ENCODE measurements at regions not wholly inside any gene's neighbourhood (a gene's known extent, or its start where the extent isn't known, plus 50 kb on each side); places are given as distances from the start of the nearest gene placed in this dataset.

DNA sequence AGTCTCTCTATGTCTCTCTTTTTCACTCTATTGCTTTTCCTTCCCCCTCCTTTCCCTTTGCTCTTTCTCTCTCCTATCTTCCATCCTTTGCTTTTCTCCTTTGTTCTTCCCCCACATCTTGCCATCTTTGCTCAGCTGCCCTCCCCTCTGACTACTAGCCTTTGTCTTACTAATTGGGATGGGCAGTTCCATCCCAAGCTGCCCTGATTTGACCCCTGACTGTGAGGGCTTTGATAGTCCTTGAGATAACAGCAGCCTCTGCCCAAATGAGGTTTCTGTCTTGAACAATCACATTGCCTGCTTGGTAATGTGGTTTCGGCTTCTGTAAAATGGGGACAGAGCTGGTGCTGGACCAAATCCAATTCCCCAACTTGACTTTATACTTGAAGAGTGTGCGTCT, 327.7 kb downstream of the DHX35 start:
- Histone ChIP-seq H3K14ac (ENCODE audit: low read length) (no peak overlapping the region), H3K4ac (ENCODE audit: low read length) (no peak overlapping the region), H2BK120ac (ENCODE audit: low read depth, low read length) (no peak overlapping the region), H3K36me3 (replicated peaks in 1 of 2; ENCODE audit: control insufficient read depth in 2 of 2, insufficient read depth in 2 of 2, low read length in 2 of 2) (no peaks in the 10 kb centered on the region), H3K27ac (replicated peaks; ENCODE audit: low read length) (no peak overlapping the region), H2AFZ (ENCODE audit: low read length) (no peak overlapping the region), H3K23ac (ENCODE audit: low read depth, low read length, poor library complexity) (no peak overlapping the region), H3K18ac (ENCODE audit: low read length) (no peak overlapping the region), H3K9me3 (replicated peaks in 1 of 2; ENCODE audit: control insufficient read depth in 2 of 2, insufficient read depth in 1 of 2, low read depth in 1 of 2, low read length in 2 of 2) (no peaks in the 10 kb centered on the region), H4K91ac (ENCODE audit: low read depth, low read length, poor library complexity) (no peak overlapping the region), H3K27me3 (ENCODE audit: control insufficient read depth in 3 of 3, insufficient read depth in 3 of 3, low read depth in 1 of 3, low read length in 3 of 3) (no peaks in the 10 kb centered on the region), H4K8ac (ENCODE audit: low read depth, low read length) (no peak overlapping the region), H2BK12ac (ENCODE audit: low read length) (no peak overlapping the region), H2AK5ac (ENCODE audit: low read depth, low read length) (no peak overlapping the region), H3K9ac (ENCODE audit: low read depth, low read length, poor library complexity) (no peak overlapping the region), H2BK5ac (ENCODE audit: low read length) (no peak overlapping the region), H3K79me1 (ENCODE audit: low read depth, low read length) (no peaks in the 10 kb centered on the region), H3K4me2 (ENCODE audit: insufficient read depth, low read length, poor library complexity, severe bottlenecking) (no peak overlapping the region), H2BK15ac (ENCODE audit: low read length) (no peak overlapping the region), H3K4me3 (ENCODE audit: low read length in 2 of 2) (no peak overlapping the region), H3K4me1 (ENCODE audit: control insufficient read depth in 2 of 2, insufficient read depth in 1 of 2, low read depth in 1 of 2, low read length in 2 of 2) (peaks cover 0 to 2% of the 10 kb centered on the region in 2 donors)
- no CpG with 5 or more reads among the region's 2 CpGs for WGBS, 2 donors (ENCODE audit: extremely low coverage in 2 of 2, insufficient read length in 2 of 2, insufficient replicate concordance in 1 of 2)
- no peak for DNase-seq (ENCODE audit: low spot score)

DNA sequence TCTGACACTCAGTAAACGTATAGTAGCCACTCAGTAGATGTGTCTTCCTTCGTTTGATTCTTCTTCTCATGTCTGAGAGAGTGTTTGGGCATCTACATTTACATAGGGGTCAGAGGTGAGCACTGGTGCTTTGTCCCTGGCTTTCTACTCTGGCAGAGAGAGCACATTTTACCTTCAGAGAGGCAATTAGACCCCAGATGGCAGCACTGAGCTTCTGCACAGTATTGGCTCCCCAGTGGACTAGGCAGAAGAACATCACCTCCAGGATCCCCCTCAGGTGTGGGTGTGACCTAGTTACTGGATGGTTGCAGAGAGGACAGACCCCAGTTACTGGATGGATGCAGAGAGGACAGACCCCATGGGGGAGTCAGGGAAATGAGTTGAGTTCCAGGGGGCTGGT, 327.2 kb downstream of the DHX35 start:
- no peaks in the 10 kb centered on the region for H3K27me3 ChIP-seq (ENCODE audit: control insufficient read depth in 3 of 3, insufficient read depth in 3 of 3, low read depth in 1 of 3, low read length in 3 of 3)
- no peak overlapping the region for H2BK15ac ChIP-seq (ENCODE audit: low read length)
- no peaks in the 10 kb centered on the region for H3K36me3 ChIP-seq (replicated peaks in 1 of 2; ENCODE audit: control insufficient read depth in 2 of 2, insufficient read depth in 2 of 2, low read length in 2 of 2)
- H3K9ac ChIP-seq (ENCODE audit: low read depth, low read length, poor library complexity) = no peak overlapping the region
- H3K9me3 ChIP-seq (replicated peaks in 1 of 2; ENCODE audit: control insufficient read depth in 2 of 2, insufficient read depth in 1 of 2, low read depth in 1 of 2, low read length in 2 of 2) = no peaks in the 10 kb centered on the region
- H2AK5ac ChIP-seq (ENCODE audit: low read depth, low read length) = no peak overlapping the region
- H3K4me3 ChIP-seq (ENCODE audit: low read length in 2 of 2) = no peak overlapping the region
- no peak overlapping the region for H2BK12ac ChIP-seq (ENCODE audit: low read length)
- H3K18ac ChIP-seq (ENCODE audit: low read length) = no peak overlapping the region
- H4K91ac ChIP-seq (ENCODE audit: low read depth, low read length, poor library complexity) = no peak overlapping the region
- WGBS, 2 donors (ENCODE audit: extremely low coverage in 2 of 2, insufficient read length in 2 of 2, insufficient replicate concordance in 1 of 2) = no CpG with 5 or more reads among the region's 2 CpGs
- no peak overlapping the region for H3K23ac ChIP-seq (ENCODE audit: low read depth, low read length, poor library complexity)
- no peaks in the 10 kb centered on the region for H3K79me1 ChIP-seq (ENCODE audit: low read depth, low read length)
- H2BK120ac ChIP-seq (ENCODE audit: low read depth, low read length) = no peak overlapping the region
- H3K27ac ChIP-seq (replicated peaks; ENCODE audit: low read length) = no peak overlapping the region
- no peak overlapping the region for H2AFZ ChIP-seq (ENCODE audit: low read length)
- no peak overlapping the region for H3K14ac ChIP-seq (ENCODE audit: low read length)
- no peak for DNase-seq (ENCODE audit: low spot score)
- no peak overlapping the region for H3K4me2 ChIP-seq (ENCODE audit: insufficient read depth, low read length, poor library complexity, severe bottlenecking)
- H4K8ac ChIP-seq (ENCODE audit: low read depth, low read length) = no peak overlapping the region
- H3K4me1 ChIP-seq (ENCODE audit: control insufficient read depth in 2 of 2, insufficient read depth in 1 of 2, low read depth in 1 of 2, low read length in 2 of 2) = peaks cover 0 to 2% of the 10 kb centered on the region in 2 donors
- H2BK5ac ChIP-seq (ENCODE audit: low read length) = no peak overlapping the region
- H3K4ac ChIP-seq (ENCODE audit: low read length) = no peak overlapping the region

DNA sequence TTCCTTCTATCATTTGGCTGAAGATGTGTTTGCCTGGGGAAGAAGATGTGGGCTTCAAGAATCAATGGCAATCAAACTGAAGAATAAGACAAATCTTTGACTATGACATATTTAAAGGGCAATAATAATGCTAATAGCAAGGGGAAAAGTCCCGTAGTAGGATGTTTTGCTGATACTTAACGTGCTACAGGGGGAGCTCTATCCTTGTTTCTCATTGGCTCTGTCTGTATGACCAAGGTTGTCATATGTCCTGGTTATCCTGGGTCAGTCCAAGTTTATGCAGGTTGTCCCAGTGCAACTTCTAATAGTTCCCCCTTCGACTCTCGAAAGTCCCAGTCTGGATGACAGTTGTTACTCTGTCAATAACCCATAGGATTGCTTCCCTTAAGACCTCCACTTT, 321.3 kb downstream of the DHX35 start:
- no CpG with 5 or more reads among the region's 4 CpGs for WGBS, 2 donors (ENCODE audit: extremely low coverage in 2 of 2, insufficient read length in 2 of 2, insufficient replicate concordance in 1 of 2)
- Histone ChIP-seq H3K4me2 (ENCODE audit: insufficient read depth, low read length, poor library complexity, severe bottlenecking) (no peak overlapping the region), H2AK5ac (ENCODE audit: low read depth, low read length) (no peak overlapping the region)

DNA sequence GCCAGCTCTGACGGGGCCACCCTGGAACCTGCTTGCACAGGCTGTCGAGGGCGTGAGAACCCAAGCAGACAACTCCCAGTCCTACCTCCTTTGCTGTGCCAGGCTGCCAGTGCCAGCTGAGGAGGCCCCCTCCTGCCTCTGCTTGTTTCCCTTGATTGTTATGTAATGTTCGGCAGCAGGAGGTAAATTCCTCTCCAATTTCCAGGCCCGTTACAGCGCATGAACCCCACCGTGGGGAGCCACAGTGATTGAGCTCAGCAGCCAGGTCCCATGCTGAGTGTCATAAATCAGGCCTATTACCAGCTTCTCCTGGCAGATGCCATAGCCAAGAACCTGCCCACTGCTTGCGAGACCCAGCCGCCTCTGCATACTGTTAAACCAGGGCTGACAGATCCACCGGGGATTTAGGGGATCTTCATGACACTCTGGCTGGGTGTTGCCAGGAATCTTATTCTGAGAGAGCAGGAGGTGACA, 320.5 kb downstream of the DHX35 start:
- no peak overlapping the region for H2BK12ac ChIP-seq (ENCODE audit: low read length)
- H3K9me3 ChIP-seq (replicated peaks in 1 of 2; ENCODE audit: control insufficient read depth in 2 of 2, insufficient read depth in 1 of 2, low read depth in 1 of 2, low read length in 2 of 2) = no peaks in the 10 kb centered on the region
- DNase-seq (ENCODE audit: low spot score) = no peak
- no peak overlapping the region for H2BK5ac ChIP-seq (ENCODE audit: low read length)
- H3K23ac ChIP-seq (ENCODE audit: low read depth, low read length, poor library complexity) = no peak overlapping the region
- no peak overlapping the region for H2BK15ac ChIP-seq (ENCODE audit: low read length)
- no peak overlapping the region for H3K4ac ChIP-seq (ENCODE audit: low read length)
- peak overlapping the region; percentile 30 for H3K18ac ChIP-seq (ENCODE audit: low read length)
- no peak overlapping the region for H4K91ac ChIP-seq (ENCODE audit: low read depth, low read length, poor library complexity)
- no peak overlapping the region for H2AFZ ChIP-seq (ENCODE audit: low read length)
- no peak overlapping the region for H4K8ac ChIP-seq (ENCODE audit: low read depth, low read length)
- H3K79me1 ChIP-seq (ENCODE audit: low read depth, low read length) = no peaks in the 10 kb centered on the region
- H3K9ac ChIP-seq (ENCODE audit: low read depth, low read length, poor library complexity) = no peak overlapping the region
- WGBS, 2 donors (ENCODE audit: extremely low coverage in 2 of 2, insufficient read length in 2 of 2, insufficient replicate concordance in 1 of 2) = no CpG with 5 or more reads among the region's 10 CpGs
- no peak overlapping the region for H3K4me2 ChIP-seq (ENCODE audit: insufficient read depth, low read length, poor library complexity, severe bottlenecking)
- H3K14ac ChIP-seq (ENCODE audit: low read length) = no peak overlapping the region
- no peak overlapping the region for H3K27ac ChIP-seq (replicated peaks; ENCODE audit: low read length)
- H3K36me3 ChIP-seq (replicated peaks in 1 of 2; ENCODE audit: control insufficient read depth in 2 of 2, insufficient read depth in 2 of 2, low read length in 2 of 2) = no peaks in the 10 kb centered on the region
- H2AK5ac ChIP-seq (ENCODE audit: low read depth, low read length) = no peak overlapping the region
- no peak overlapping the region for H2BK120ac ChIP-seq (ENCODE audit: low read depth, low read length)
- peaks cover 0 to 3% of the 10 kb centered on the region in 2 donors for H3K4me1 ChIP-seq (ENCODE audit: control insufficient read depth in 2 of 2, insufficient read depth in 1 of 2, low read depth in 1 of 2, low read length in 2 of 2)
- H3K27me3 ChIP-seq (ENCODE audit: control insufficient read depth in 3 of 3, insufficient read depth in 3 of 3, low read depth in 1 of 3, low read length in 3 of 3) = peaks cover 0 to 12% (median 0%) of the 10 kb centered on the region in 3 experiments
- no peak overlapping the region for H3K4me3 ChIP-seq (ENCODE audit: low read length in 2 of 2)

More for the DNA sequence above, 321.3 kb downstream of the DHX35 start:
- H3K18ac ChIP-seq (ENCODE audit: low read length) = no peak overlapping the region
- H3K79me1 ChIP-seq (ENCODE audit: low read depth, low read length) = no peaks in the 10 kb centered on the region
- no peak overlapping the region for H2AFZ ChIP-seq (ENCODE audit: low read length)
- no peak overlapping the region for H3K4me3 ChIP-seq (ENCODE audit: low read length in 2 of 2)
- no peak overlapping the region for H4K91ac ChIP-seq (ENCODE audit: low read depth, low read length, poor library complexity)
- no peak overlapping the region for H2BK5ac ChIP-seq (ENCODE audit: low read length)
- H3K4me1 ChIP-seq (ENCODE audit: control insufficient read depth in 2 of 2, insufficient read depth in 1 of 2, low read depth in 1 of 2, low read length in 2 of 2) = peaks cover 0 to 3% of the 10 kb centered on the region in 2 donors
- no peaks in the 10 kb centered on the region for H3K36me3 ChIP-seq (replicated peaks in 1 of 2; ENCODE audit: control insufficient read depth in 2 of 2, insufficient read depth in 2 of 2, low read length in 2 of 2)
- H3K9ac ChIP-seq (ENCODE audit: low read depth, low read length, poor library complexity) = no peak overlapping the region
- H3K27me3 ChIP-seq (ENCODE audit: control insufficient read depth in 3 of 3, insufficient read depth in 3 of 3, low read depth in 1 of 3, low read length in 3 of 3) = peaks cover 0 to 12% (median 0%) of the 10 kb centered on the region in 3 experiments
- no peak for DNase-seq (ENCODE audit: low spot score)
- no peak overlapping the region for H4K8ac ChIP-seq (ENCODE audit: low read depth, low read length)
- no peak overlapping the region for H3K4ac ChIP-seq (ENCODE audit: low read length)
- H3K27ac ChIP-seq (replicated peaks; ENCODE audit: low read length) = no peak overlapping the region
- H3K23ac ChIP-seq (ENCODE audit: low read depth, low read length, poor library complexity) = no peak overlapping the region
- no peaks in the 10 kb centered on the region for H3K9me3 ChIP-seq (replicated peaks in 1 of 2; ENCODE audit: control insufficient read depth in 2 of 2, insufficient read depth in 1 of 2, low read depth in 1 of 2, low read length in 2 of 2)
- H2BK15ac ChIP-seq (ENCODE audit: low read length) = no peak overlapping the region
- no peak overlapping the region for H2BK12ac ChIP-seq (ENCODE audit: low read length)
- no peak overlapping the region for H3K14ac ChIP-seq (ENCODE audit: low read length)
- no peak overlapping the region for H2BK120ac ChIP-seq (ENCODE audit: low read depth, low read length)

Data from neuronal stem cell (in vitro differentiated cells).